GM12878 (cell line): ENCODE measurements at regions not wholly inside any gene's neighbourhood (a gene's known extent, or its start where the extent isn't known, plus 50 kb on each side); places are given as distances from the start of the nearest gene placed in this dataset.

Source experiments
- ATAC-seq: fragments of 200-7000 bp; cut with Tn5 transposase; 3 replicates; pipeline ENCODE4 v1.9.1; 2020; ENCODE audit warnings: mild to moderate bottlenecking, moderate library complexity
- BruUV-seq: library from RNA; stranded (reverse); fragments of 400-500 nt; replicated peaks from 2 replicates; lab custom pipeline; 2021; lab: Mats Ljungman, UMichigan
- CTCF ChIA-PET: fragments of 300-600 bp; sonication (Branson Sonifier 250); formaldehyde crosslinking; extraction: SDS; loops from one replicate; lab custom pipeline; 2021; ENCODE audit warnings: inconsistent platforms; lab: Yijun Ruan, JAX
- POLR2A ChIA-PET: fragments of 350-600 bp; formaldehyde crosslinking; extraction: SDS; loops from one replicate; lab custom pipeline; 2021; ENCODE audit warnings: inconsistent platforms; lab: Charles Lee
- RAD21 ChIA-PET: fragments of 300-600 bp; sonication (Branson Sonifier 250); formaldehyde crosslinking; loops from one replicate; lab custom pipeline; 2023; ENCODE audit warnings: antibody characterized with exemption; ENCODE audit not compliant: unreplicated experiment; lab: Charles Lee
- SMC1A ChIA-PET: fragments of 300-600 bp; sonication (Branson Sonifier 250); formaldehyde crosslinking; loops from one replicate; lab custom pipeline; 2023; ENCODE audit not compliant: unreplicated experiment, uncharacterized antibody; lab: Charles Lee
- DNase-seq: peaks from one replicate; pipeline ENCODE4 v3.0.0-alpha.2; 2011; ENCODE audit warnings: low read depth, low spot score
- FAIRE-seq: peaks from 3 replicates; lab custom pipeline; 2011; peaks lifted over from hg19 to GRCh38; lab: Jason Lieb, UNC
- H2AFZ ChIP-seq: 2 replicates; pipeline ENCODE4 v1.6.0; 2011; ENCODE audit warnings: low read depth, low read length, control low read depth; ENCODE audit not compliant: control insufficient read depth
- H3K27ac ChIP-seq: 2 replicates; pipeline ENCODE4 v1.5.1; 2011; ENCODE audit warnings: control low read depth; ENCODE audit not compliant: control insufficient read depth, insufficient read depth
- H3K27me3 ChIP-seq, 2 experiments: replicated peaks in 1 of 2; 2 replicates each; pipeline versions ENCODE4 v1.6.0 to v1.6.1; 2011; ENCODE audit warnings: low read length in 1 of 2; ENCODE audit not compliant: control insufficient read depth in 2 of 2, insufficient read depth in 2 of 2
- H3K36me3 ChIP-seq, 2 experiments: 2 replicates each; pipeline ENCODE4 v1.5.1; 2011; ENCODE audit warnings: low read length in 1 of 2; ENCODE audit not compliant: control insufficient read depth in 2 of 2, insufficient read depth in 2 of 2
- H3K4me1 ChIP-seq: 2 replicates; pipeline ENCODE4 v1.6.1; 2011; ENCODE audit warnings: mild to moderate bottlenecking, low read length, moderate library complexity, mixed read lengths; ENCODE audit not compliant: control insufficient read depth, insufficient read depth
- H3K4me2 ChIP-seq: 2 replicates; pipeline ENCODE4 v1.6.0; 2011; ENCODE audit warnings: control low read depth; ENCODE audit not compliant: control insufficient read depth, insufficient read depth
- H3K4me3 ChIP-seq: fragments of 200-600 bp; sonication (generic); 2 replicates; pipeline ENCODE4 v1.5.1; 2016
- H3K79me2 ChIP-seq: 2 replicates; pipeline ENCODE4 v1.6.0; 2011; ENCODE audit warnings: low read length; ENCODE audit not compliant: control insufficient read depth, insufficient read depth
- H3K9ac ChIP-seq: 2 replicates; pipeline ENCODE4 v1.8.0; 2011; ENCODE audit warnings: low read length, control low read depth, mixed read lengths; ENCODE audit not compliant: control insufficient read depth, insufficient read depth
- H3K9me3 ChIP-seq: replicated peaks from 3 replicates; pipeline ENCODE4 v1.5.1; 2011; ENCODE audit warnings: mild to moderate bottlenecking, low read length; ENCODE audit not compliant: control insufficient read depth, insufficient read depth
- H4K20me1 ChIP-seq: 2 replicates; pipeline ENCODE4 v1.6.0; 2011; ENCODE audit not compliant: control insufficient read depth, insufficient read depth
- CHD1 ChIP-seq: IDR thresholded peaks from 2 replicates; pipeline ENCODE4 v1.6.1; 2012; ENCODE audit warnings: low read depth, low read length, improper control_type of control experiment
- IKZF1 ChIP-seq: fragments of 450-650 bp; conservative IDR thresholded peaks from 2 replicates; pipeline ENCODE4 v1.6.1; 2017; ENCODE audit warnings: antibody characterized with exemption, mild to moderate bottlenecking
- IRF5 ChIP-seq: fragments of 450-650 bp; IDR thresholded peaks from 2 replicates; pipeline ENCODE4 v1.6.1; 2017; ENCODE audit warnings: borderline replicate concordance
- KDM1A ChIP-seq: fragments of 200-600 bp; sonication (generic); IDR thresholded peaks from 2 replicates; pipeline ENCODE4 v1.6.1; 2016; ENCODE audit warnings: borderline replicate concordance
- MYC ChIP-seq: IDR thresholded peaks from 2 replicates; pipeline ENCODE4 v1.6.1; 2011; ENCODE audit warnings: mild to moderate bottlenecking, low read length, moderate library complexity, inconsistent platforms; ENCODE audit not compliant: insufficient read depth, insufficient replicate concordance, insufficient read length, severe bottlenecking
- POU2F2 ChIP-seq: IDR thresholded peaks from 3 replicates; pipeline ENCODE4 v1.6.1; 2011; ENCODE audit warnings: low read depth, mild to moderate bottlenecking, low read length, borderline replicate concordance
- RUNX3 ChIP-seq: IDR thresholded peaks from 2 replicates; pipeline ENCODE4 v1.6.1; 2012; ENCODE audit warnings: low read length, inconsistent platforms
- YY1 ChIP-seq: IDR thresholded peaks from 2 replicates; pipeline ENCODE4 v1.6.1; 2011; ENCODE audit warnings: low read depth, mild to moderate bottlenecking, low read length
- ZBED1 ChIP-seq: IDR thresholded peaks from 2 replicates; pipeline ENCODE4 v1.6.1; 2016; ENCODE audit warnings: borderline replicate concordance
- ZNF207 ChIP-seq: fragments of 450-650 bp; IDR thresholded peaks from 2 replicates; pipeline ENCODE4 v1.6.1; 2014; ENCODE audit warnings: antibody characterized with exemption, mild to moderate bottlenecking, borderline replicate concordance
- WGBS: methylation state at CpG from one replicate; pipeline ENCODE4 v1.1.6; 2016; ENCODE audit warnings: low lambda C conversion rate; ENCODE audit not compliant: insufficient replicate concordance, insufficient coverage; ENCODE audit errors: missing lambda C conversion rate; 5-methylcytosine and 5-hydroxymethylcytosine counted together
- in situ Hi-C: fragments of 300-500 bp; cut with MboI; formaldehyde crosslinking; loops from 9 replicates; pipeline ENCODE4 v1.14.3; 2018; ENCODE audit warnings: mixed read lengths
- intact Hi-C: fragments of 100-400 bp; cut with micrococcal nuclease; formaldehyde crosslinking; loops from one replicate; pipeline ENCODE4 v1.14.2; 2022; ENCODE audit not compliant: unreplicated experiment

- no TSS peak for BruUV-seq
- Histone ChIP-seq H3K27ac (no peak overlapping the region), H3K4me3 (no peak overlapping the region), H3K79me2 (no peaks in the 10 kb centered on the region), H3K4me1 (no peaks in the 10 kb centered on the region), H3K9ac (no peak overlapping the region), H3K4me2 (no peak overlapping the region), H2AFZ (no peak overlapping the region), H4K20me1 (no peaks in the 10 kb centered on the region), H3K27me3 (no peaks in the 10 kb centered on the region), H3K36me3 (no peaks in the 10 kb centered on the region), H3K9me3 (no peaks in the 10 kb centered on the region)
- SMC1A ChIA-PET = no interaction called here
- RAD21 ChIA-PET = no interaction called here
- intact Hi-C loops (no loop called here), in situ Hi-C loops (no loop called here)
- FAIRE-seq (no peak), ATAC-seq (no peak), DNase-seq (no peak)
- no peak for TF ChIP-seq IRF5
- no peak for TF ChIP-seq CHD1
- TF ChIP-seq KDM1A = no peak
- no peak for TF ChIP-seq POU2F2
- TF ChIP-seq RUNX3 = no peak
- no peak for TF ChIP-seq YY1
- no peak for TF ChIP-seq ZBED1
- TF ChIP-seq ZNF207 = no peak
- no peak for TF ChIP-seq MYC
- no peak for TF ChIP-seq IKZF1
- 3% methylated on average over 3 of the region's 3 CpGs for WGBS
- POLR2A ChIA-PET = no interaction called here
- CTCF ChIA-PET = no interaction called here
Measured at GRCh38 chr6:23477586-23477985, 648.4 kb upstream of the NRSN1 start.
